ENCODE measurements at regions not wholly inside any gene's neighbourhood (a gene's known extent, or its start where the extent isn't known, plus 50 kb on each side); places are given as distances from the start of the nearest gene placed in this dataset.

DNA sequence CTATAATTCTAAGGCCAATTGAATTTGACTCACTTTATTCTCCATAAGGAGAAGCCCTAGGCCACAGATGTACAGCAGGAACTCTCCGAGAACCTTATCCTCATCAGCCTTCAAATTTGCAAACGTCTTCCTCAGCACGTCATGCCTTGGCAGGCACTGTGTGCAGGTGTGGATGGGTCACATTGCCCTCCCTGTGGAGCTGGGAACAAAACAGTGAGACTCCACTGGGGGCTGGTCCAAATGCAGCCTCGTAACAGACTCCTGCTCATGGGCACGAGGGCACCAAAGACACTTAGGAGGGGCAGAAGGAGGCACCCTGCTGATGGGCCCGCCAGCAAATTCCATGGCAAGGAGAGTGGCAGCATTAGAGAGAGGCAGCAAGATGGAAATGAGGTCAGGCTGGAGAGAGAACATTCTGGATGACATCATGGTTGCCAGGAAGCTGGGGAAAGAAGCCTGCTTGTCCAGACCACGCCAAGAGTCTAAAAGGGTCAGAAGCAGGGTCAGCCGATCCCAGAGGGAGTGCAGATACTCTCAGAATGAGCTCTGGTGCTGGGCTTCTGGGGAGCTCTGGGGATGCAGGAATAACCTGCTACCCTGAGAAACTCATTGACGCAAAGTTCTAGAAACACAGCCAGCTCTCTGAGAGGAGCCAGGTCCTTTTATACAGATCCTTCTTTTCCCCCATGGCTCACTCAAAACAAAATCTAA lies 242.2 kb downstream of the B3GLCT start:
- DNase-seq (ENCODE audit: low spot score), result no peak

DNA sequence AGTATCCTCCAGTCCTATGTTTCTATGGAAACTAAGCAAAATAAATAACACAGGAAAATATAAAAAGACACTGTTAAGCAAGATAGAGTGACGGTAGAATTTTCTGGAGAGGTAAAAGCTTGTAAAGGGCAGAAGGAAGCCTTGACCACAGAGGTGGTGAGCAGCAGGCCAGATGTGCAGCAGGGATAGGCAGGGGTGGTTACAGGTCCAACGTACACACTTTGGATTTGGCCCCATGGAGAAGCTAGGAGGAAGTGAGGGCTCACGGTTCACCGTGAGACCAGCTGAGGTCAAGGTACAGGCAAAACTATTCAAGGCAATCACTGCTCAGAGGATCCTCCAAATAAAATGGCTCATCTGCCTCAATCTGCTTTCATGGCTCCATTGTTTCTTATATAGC lies 242.8 kb downstream of the B3GLCT start:
- no peak for DNase-seq (ENCODE audit: low spot score)

DNA sequence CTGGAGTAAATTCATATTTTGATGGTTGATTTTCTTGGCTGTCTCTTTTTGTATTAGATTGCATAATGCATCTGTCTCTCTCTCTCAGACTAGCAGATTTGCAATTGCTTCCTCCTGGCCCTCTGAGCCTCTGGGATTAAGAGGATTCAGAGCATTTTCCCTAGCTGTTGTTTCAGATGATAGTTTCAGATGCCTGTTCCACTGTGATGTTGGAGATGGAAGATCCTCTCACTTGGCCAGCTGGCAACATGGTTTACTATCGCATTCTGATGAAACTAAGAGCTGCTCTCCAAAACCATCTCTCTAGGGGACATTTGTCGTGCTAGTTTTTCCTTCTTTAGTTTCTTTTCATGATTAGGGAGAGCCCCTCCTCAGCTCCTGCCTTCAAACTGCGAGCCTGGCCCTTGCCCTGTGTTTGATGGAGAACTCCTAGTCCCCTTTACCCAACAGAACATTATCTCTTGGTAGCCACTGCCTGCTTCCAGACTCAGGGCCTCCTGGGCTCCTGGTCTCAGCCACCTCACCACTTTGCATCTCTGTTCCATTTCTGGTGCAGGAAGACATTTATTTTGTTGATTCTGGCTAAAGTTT lies 244.6 kb downstream of the B3GLCT start:
- no peak for DNase-seq (ENCODE audit: low spot score)

DNA sequence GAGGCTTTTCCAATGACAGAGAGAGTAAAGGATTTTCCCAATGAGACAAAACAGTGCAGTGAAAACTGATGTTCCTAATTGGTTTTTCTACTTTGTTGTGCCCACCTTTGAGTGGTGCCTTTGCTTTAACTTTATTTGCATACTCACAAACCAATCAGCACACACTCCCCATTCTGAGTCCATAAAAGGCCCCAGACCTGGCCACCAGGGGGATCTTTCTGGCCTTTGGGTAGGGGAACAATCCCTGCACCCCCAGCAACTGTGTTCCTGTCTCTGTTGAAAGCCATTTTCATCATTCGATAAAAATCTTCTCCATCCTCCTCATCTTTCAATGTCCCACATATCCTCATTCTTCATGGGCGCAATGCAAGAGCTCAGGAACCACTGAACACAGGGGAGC lies 252.8 kb downstream of the B3GLCT start:
- DNase-seq (ENCODE audit: low spot score), result no peak

DNA sequence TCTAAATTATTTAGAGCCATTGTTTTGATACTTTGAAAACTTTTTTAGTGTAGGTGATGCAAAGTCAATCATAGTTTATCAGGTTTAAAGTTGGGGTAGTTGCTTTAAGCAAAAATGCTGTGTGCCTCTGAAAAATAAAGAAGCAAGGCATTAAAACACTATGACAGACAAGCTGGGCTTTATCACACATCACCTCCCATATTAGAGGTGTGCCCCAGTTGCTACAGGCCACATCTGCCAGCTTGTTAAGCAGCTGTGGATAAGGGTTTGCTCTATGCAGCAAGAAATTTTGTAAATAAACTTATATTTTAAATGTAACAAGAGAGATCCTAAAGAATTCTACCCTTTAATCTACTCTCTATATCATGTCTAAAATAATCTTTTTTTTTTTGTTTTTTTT lies 255.8 kb downstream of the B3GLCT start:
- DNase-seq (ENCODE audit: low spot score), result no peak

DNA sequence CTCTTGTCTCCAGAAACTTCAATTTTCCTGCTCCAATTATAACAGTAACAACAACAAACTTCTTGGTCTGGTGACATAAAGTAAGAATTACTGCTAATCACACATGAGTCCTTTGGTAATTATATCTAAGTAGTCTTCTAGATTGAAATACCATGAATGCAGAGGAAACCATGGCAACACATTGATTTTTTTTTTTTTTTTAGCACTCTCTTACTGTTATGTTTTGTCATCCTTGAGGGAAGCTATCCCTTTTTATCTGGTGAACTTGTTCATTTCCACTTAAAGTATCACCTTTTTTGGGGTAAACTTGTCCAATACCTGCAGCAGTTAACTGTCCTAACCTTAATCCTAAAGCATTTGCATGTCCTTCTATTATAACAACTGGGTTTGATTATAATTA lies 256.3 kb downstream of the B3GLCT start:
- DNase-seq (ENCODE audit: low spot score), result no peak

DNA sequence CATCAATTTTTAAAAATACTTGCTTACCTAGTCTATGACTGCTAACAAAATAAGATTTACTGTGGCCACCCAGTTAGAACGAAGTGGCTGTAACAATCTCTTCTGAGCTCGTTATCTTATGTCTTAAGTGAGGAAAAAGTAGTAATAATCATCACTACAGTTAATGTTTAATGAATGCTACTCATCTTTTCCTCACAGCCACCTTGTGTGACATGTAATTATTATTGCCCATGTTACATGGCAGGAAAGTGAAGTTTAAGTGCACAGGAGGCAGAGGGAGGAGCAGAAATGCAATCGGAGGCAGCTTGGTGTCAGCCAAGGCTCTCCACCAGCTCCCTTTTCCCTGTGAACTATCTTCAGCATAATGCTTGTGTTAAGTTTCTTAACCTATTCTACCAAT lies 260.3 kb downstream of the B3GLCT start:
- no peak for DNase-seq (ENCODE audit: low spot score)

DNA sequence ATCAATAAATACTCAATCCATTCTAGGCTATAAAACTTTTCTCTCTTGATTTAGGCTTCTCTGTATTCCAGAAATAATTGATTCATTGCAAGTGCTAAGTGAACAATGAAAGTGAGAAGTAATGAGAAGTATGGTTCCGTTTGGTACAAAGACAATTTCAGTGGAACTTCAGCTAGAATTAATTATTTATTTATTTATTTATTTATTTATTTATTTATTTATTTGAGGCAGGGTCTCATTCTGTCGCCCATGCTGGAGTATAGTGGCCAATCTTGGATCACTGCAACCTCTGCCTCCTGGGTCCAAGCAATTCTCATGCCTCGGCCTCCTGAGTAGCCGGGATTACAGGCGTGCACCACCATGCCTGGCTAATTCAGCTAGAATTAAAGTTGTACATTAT lies 262.1 kb downstream of the B3GLCT start:
- no peak for DNase-seq (ENCODE audit: low spot score)

DNA sequence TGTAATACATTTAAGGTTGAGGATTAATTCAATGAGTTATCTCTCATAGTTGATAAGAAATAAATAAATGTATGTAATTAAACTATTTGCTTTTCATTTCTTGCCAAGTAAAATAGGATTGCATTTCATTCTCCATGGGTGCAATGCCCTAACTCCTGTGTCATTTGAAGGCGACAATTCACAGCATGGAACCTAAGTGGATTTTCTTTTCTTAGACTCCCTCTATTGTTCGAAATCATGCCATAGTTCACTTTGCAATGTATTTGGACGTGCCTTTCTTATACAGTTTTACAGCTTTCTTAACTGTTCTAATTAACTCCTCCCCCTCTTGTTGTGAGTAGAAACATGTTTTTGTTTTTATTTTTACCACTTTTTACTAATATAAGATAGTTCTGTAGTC lies 263.0 kb downstream of the B3GLCT start:
- no peak for DNase-seq (ENCODE audit: low spot score)

DNA sequence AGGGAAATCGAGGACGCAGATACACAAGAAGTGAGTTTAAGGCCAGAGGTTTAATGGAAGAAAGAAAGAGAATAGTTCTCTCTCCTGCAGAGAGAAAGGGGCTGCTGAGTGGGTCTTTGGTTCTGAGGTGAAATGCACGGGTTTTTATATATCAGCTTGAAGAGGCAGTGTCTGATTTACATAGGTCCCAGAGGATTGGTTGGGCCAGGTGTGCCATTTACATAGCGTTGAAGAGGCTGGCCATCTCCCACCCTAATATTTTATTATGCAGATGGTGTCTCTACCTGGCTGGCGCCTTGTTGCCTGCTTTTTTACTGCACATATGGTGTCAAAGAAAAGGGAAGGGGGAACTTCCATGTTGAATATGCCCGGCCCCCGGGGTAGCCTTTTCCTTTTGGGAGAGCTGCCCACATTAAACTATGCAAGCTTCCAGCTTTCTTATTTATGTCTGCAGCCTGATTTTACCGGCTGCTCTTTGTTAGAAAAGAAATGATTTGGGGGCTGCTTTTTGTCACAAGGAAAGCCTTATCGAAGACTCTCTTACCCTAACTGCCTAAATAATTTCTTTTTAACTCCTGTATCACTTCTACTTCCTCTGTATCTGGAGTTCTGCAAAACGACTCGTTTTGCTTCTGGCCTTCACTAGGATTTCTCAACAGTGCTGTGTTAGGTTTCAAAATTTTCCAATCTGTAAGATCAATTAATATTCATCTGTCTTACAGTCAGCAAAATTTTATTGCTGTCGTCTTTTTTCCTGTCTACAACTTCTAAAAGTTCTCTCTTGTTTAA lies 268.5 kb downstream of the B3GLCT start:
- DNase-seq (ENCODE audit: low spot score), result no peak

DNA sequence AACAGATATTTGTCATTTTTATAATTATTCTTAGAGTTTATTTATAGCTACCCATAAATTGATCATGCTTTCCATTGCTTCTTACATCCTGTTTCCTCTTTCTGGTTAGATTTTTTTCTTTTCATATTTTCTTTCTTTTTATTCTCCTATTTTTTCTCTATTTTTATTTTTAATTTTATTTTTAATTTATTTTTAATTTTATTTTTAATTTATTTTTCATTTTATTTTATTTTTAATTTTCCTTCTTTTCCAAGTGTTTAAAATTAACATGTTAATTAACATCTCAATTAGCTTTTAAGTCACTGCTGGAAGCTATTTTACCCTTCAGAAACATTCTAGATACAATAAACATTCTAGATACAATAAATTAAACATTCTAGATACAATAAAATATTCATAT lies 269.6 kb downstream of the B3GLCT start:
- no peak for DNase-seq (ENCODE audit: low spot score)

DNA sequence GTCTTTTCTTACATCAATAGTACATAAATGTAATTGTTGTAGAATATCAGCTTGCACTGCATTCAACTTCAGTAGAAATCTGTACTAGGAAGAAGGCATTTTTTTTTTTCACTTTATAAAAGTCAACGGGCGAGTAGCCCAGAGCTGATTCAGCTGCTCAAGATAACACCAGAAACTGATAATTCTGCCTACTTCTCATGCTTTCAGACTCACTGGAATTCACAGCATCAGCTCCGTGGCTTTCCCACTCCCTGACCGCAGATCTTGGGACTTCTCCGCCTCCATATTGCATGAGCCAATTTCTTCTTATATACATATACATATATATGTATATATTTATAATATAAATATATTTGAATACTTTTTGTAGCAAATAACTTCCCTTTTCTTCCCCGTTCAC lies 263.1 kb upstream of the RXFP2 start:
- no peak for DNase-seq (ENCODE audit: low spot score)

DNA sequence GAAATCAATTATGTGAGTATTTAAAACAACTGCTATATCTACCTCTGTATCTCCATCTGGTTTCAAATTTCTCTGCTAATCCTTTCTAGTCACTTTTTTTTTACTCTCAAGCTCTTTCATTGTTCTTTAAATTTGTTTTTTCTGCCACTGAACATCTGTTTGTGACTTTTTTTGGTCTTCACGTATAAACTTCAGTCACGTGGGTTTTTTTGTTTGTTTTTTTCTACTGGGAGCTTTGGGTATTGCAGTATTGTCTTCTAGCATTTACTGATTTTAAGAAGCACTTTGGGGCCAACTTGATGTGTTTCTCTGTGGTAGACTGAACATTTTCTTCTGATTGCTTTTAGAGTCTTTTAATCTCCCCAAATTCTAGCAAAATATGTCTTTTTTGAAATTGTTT lies 262.6 kb upstream of the RXFP2 start:
- no peak for DNase-seq (ENCODE audit: low spot score)

DNA sequence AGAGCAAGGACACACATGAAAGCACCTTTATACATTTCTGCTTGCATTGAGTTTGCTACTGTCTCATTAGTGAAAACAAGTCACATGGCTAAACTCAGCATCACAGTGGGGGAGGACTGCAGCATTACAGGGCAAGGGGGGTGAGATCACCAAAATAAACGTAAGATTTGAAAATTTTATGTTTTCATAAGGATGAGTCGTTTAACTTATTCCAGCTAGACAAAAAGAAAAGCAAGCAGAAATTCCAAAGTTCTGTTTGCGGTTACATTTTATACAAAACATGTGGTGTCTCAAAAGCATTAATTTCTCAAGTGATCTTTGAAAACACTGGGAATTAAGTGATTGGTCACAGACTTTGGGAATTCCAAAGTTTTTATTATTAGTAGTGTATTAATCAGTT lies 261.4 kb upstream of the RXFP2 start:
- DNase-seq (ENCODE audit: low spot score), result no peak

DNA sequence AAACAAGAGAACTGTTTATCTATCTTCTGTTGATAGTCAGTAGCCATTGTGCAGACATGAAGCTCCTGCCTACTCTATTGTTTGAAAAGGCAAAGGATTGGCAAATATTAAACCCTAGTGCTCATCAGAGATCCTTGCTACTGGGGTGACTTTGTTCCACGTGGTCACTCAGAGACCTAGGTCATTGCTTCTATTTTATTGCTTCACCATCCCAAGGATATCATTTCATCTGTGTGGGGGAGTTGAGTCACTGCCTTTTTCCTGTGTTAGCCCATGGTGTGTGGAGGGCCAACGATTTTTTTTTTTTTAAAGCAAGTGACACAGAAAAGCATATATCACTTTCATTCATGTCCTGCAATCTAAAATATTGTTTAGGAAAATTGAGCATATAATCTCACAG lies 254.1 kb upstream of the RXFP2 start:
- no peak for DNase-seq (ENCODE audit: low spot score)

DNA sequence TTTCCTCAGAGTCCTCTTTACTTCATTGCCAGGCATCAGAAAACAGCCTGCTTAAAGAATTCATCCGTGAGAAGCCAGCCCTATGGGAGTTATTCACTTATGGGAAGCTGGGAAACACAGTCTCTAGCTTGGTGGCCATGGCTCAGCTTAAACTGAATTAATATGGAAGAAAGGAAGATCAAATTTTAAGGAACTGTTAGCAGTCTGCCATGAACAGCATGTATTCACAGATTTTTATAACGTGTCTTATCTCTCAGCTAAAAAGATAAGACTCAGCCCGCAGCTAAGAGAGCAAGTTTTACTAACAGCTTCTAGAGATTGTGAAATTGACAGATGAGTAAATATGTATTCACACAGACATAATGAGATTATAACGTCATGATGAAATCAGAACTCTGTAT lies 253.7 kb upstream of the RXFP2 start:
- DNase-seq (ENCODE audit: low spot score), result no peak

DNA sequence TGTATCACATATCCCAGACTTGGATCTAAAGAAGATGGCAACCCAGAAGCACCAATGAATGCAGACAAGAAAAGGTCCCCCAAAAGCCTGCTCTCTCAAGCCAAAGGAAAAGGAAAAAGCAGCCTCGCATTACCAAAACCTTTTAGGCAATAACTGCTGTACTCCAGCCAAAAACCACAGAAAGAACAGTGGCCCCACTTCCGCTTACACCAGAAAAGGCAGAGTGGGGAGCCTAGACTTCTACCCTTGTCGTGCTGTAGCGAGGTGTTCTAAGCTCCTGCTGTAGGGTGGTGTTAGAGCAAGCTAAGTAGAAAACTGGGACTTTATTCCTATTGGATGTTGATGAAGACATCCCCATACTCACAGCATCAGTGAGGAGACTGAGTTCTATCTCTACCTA lies 244.0 kb upstream of the RXFP2 start:
- DNase-seq (ENCODE audit: low spot score), result no peak

DNA sequence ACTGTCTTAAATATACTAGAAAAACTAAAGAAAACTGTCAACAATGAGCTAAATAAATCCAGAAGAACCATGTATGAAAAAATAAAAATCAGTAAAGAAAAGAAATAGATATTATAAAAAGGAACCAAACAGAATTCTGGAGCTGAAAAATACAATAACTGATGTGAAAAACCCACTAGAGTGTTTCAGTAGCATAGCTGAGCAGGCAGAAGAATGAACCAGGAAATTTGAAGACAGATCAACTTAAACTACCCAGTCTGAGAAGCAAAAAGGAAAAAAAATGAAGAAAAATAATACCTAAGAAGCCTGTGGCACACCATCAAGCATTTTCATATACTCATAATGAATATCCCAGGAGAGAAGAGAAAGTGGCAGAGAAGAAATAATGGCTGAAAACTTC lies 240.1 kb upstream of the RXFP2 start:
- DNase-seq (ENCODE audit: low spot score), result no peak

DNA sequence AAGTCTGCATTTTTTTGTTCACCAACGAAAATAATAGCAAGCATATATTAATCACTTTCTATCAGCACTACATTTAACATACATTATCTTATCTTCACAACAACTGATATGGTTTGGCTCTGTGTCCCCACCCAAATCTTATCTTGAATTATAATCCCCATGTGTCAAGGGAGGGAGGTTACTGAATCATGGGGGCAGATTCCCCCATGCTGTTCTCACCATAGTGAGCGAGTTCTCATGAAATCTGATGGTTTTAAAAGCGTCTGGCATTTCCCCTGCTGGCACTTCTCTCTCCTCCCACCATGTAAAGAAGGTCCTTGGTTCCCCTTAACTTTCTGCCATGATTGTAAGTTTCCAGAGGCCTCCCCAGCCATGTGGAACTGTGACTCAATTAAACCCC lies 235.7 kb upstream of the RXFP2 start:
- no peak for DNase-seq (ENCODE audit: low spot score)

DNA sequence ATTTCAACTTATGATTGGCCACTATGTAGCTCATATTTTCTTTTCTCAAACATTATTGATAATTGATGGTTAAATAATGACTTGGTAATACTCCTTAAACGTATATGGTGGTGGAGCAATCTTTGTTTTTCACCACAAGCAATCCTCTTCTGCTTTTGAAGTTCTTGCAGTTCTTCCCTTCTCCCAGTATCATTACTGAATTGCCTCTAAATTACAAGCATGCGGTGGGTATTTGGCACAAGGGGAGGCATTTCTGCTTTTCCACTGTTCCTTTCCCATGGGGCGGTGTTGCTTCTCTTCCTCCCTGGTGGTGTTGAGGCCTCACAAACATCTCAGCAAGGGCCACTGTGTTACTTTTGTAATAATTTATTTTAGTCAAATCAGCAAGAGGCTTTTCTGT lies 234.4 kb upstream of the RXFP2 start:
- DNase-seq (ENCODE audit: low spot score), result no peak

DNA sequence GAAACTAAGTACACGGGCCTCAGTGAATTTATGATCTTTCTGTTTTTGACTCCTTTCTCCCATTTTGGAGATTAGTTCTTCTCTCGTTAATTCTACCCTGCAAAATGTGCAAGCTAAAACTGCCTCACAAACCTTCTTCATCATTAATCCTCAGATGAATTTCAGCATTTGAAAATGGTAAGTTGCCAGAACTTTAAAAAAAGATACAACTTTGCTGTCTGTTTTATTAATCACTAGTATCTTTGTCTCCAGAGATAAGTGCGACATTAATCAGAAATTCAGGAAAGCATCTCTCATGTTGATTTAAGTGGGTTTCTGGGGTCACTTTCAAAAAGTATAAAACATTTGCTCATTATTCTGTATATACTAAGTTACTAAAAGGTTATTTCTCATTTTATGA lies 227.0 kb upstream of the RXFP2 start:
- no peak for DNase-seq (ENCODE audit: low spot score)

DNA sequence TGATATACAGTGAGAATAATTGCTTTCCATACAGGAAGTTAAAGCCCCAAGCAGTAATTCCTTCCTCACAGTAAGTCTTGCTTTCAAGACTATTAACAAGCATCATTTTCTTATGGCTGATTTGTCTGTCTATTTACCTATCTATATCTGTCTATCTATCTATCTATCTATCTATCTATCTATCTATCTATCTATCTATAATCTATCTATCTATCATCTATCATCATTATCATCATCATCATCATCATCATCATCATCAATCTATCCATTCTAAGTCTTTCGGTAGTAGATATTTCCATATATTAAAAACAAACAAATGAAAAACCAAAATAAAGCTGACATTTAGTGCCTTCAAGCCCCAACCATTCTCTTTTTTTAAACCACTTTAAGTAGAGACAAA lies 224.4 kb upstream of the RXFP2 start:
- no peak for DNase-seq (ENCODE audit: low spot score)

DNA sequence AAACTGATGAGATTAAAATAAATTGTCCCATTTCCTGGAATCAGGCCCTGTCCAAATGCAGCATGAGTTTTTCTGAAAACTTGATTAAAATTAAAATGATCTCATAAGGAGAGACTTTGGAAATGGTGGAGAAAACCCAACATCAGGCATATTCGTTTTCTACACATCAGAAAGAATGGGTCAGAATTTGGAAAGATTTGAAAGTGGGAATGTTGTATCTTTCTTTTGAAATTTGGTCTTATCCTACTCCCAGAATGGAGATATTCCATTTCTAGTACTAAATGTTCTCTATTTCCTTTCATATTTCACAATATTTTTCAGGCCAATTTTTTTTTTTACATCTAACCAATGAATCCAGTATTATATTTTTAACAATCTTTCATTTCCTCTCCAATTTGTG lies 223.9 kb upstream of the RXFP2 start:
- DNase-seq (ENCODE audit: low spot score), result no peak

DNA sequence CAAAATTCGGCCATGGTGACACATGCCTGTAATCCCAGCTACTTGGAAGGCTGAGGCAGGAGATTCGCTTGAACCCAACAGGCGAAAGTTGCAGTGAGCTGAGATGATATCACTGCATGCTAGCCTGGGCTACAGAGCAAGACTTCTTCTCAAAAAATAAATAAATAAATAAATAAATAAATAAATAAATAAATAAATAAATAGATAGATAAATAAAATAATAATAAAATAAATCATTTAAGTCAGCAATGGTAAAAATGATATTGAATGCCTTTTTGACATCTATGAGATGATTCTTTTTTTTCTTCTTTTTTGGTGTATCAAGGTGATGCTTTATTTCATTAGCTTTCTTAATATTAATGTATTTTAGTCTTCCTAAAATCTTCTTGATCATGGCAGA lies 221.7 kb upstream of the RXFP2 start:
- DNase-seq (ENCODE audit: low spot score), result no peak

All from globus pallidus (tissue), 1 donor.